Lower leg skin (tissue), 4 donors: ENCODE measurements at regions not wholly inside any gene's neighbourhood (a gene's known extent, or its start where the extent isn't known, plus 50 kb on each side); places are given as distances from the start of the nearest gene placed in this dataset.

Experiments used
- DNase-seq, 2 donors: peaks; one replicate each; pipeline ENCODE4 v3.0.0-alpha.2; 2019; ENCODE audit warnings: low spot score in 2 of 2
- H3K4me3 ChIP-seq: fragments of 200-600 bp; sonication (generic); 2 replicates; pipeline ENCODE4 v1.5.1; 2017; ENCODE audit warnings: mild to moderate bottlenecking, low read depth; ENCODE audit not compliant: poor library complexity, severe bottlenecking
- CTCF ChIP-seq, 3 donors: fragments of 450-650 bp; IDR thresholded peaks; one replicate each; pipeline ENCODE4 v1.5.1; 2016; ENCODE audit warnings: antibody characterized with exemption in 3 of 3, mild to moderate bottlenecking in 3 of 3, moderate library complexity in 2 of 3
- POLR2A ChIP-seq, 2 donors: fragments of 450-650 bp; IDR thresholded peaks; one replicate each; pipeline ENCODE4 v1.6.1; 2016 to 2017; ENCODE audit warnings: antibody characterized with exemption in 2 of 2, mild to moderate bottlenecking in 1 of 2, moderate library complexity in 1 of 2
- WGBS, 2 donors: methylation state at CpG; one replicate each; pipeline ENCODE4 v1.1.5; 2018; 5-methylcytosine and 5-hydroxymethylcytosine counted together
- intact Hi-C: fragments of 100-400 bp; cut with DNase I; formaldehyde crosslinking; loops from one replicate; pipeline ENCODE4 v1.15.0; 2023; ENCODE audit warnings: low total_unique reads

- no peak for DNase-seq
- intact Hi-C loops, result no loop called here
- H3K4me3 ChIP-seq, result no peak overlapping the region
- WGBS, 2 donors, result 35 to 46% methylated on average over 3 of the region's 3 CpGs
- TF ChIP-seq POLR2A (IDR thresholded peaks at IDR 0.05) (no peak), CTCF (IDR thresholded peaks at IDR 0.05) (no peak)
Observed at GRCh38 chr2:33791625-33792024, 192.5 kb upstream of the FAM98A start.

- WGBS, 2 donors, result 92 to 100% methylated on average over 1 of the region's 1 CpG
- no peak for TF ChIP-seq CTCF (IDR thresholded peaks at IDR 0.05)
- intact Hi-C loops, result no loop called here
- H3K4me3 ChIP-seq, result no peak overlapping the region
- no peak for DNase-seq
Observed at GRCh38 chr2:33788044-33788443, 188.9 kb upstream of the FAM98A start.

- no peak overlapping the region for H3K4me3 ChIP-seq
- TF ChIP-seq CTCF (IDR thresholded peaks at IDR 0.05), result no peak
- no peak for TF ChIP-seq POLR2A (IDR thresholded peaks at IDR 0.05)
- intact Hi-C loops, result no loop called here
- 77 to 82% methylated on average over 5 of the region's 5 CpGs for WGBS, 2 donors
- no peak for DNase-seq
Observed at GRCh38 chr2:33786881-33787280, 187.8 kb upstream of the FAM98A start.

- no peak for TF ChIP-seq CTCF (IDR thresholded peaks at IDR 0.05)
- no peak for TF ChIP-seq POLR2A (IDR thresholded peaks at IDR 0.05)
- no peak for DNase-seq
- 72 to 78% methylated on average over 4 of the region's 4 CpGs for WGBS, 2 donors
- no peak overlapping the region for H3K4me3 ChIP-seq
- intact Hi-C loops, result no loop called here
Observed at GRCh38 chr2:33785201-33786106, 186.4 kb upstream of the FAM98A start.

GRCh38 chr2:33784488-33784887, 185.4 kb upstream of the FAM98A start:
- no peak for TF ChIP-seq POLR2A (IDR thresholded peaks at IDR 0.05)
- TF ChIP-seq CTCF (IDR thresholded peaks at IDR 0.05), result no peak
- WGBS, 2 donors, result 80 to 85% methylated on average over 2 of the region's 2 CpGs
- no peak overlapping the region for H3K4me3 ChIP-seq
- intact Hi-C loops, result no loop called here
- no peak for DNase-seq
